ENCODE measurements at regions not wholly inside any gene's neighbourhood (a gene's known extent, or its start where the extent isn't known, plus 50 kb on each side); places are given as distances from the start of the nearest gene placed in this dataset.

DNA sequence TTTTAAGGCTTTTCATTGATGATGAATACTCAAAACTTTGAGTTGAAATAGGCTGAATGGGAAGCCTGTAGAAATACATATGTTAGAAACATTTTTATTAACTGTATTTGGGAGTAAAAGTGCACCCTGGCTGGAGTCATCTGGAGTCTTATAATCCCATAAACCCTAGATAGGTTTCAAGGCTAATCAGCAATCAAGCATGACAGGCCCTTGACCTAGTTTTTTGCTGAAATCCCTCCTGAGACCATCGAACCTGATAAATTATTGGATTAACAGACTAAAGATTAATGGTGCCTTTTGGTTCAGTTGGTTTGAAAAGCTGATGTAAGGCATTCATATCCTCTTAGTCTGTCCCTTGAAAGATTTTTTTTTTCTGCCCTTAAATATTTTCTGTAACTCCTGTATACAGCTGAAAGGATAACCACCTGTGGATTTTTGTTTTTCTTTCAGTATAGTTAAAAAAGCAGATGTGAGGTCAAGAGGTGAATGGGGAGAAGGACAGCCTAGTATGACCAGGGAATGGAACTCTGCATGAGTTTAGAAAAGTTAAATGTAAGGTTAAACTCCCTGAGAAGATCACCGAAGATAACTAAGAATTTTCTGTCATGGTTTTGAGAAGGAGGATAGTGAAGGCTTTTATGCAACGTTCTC is 69.4 kb upstream of the STXBP5L start:
- DNase-seq (ENCODE audit: low spot score), result peak; percentile 60

DNA sequence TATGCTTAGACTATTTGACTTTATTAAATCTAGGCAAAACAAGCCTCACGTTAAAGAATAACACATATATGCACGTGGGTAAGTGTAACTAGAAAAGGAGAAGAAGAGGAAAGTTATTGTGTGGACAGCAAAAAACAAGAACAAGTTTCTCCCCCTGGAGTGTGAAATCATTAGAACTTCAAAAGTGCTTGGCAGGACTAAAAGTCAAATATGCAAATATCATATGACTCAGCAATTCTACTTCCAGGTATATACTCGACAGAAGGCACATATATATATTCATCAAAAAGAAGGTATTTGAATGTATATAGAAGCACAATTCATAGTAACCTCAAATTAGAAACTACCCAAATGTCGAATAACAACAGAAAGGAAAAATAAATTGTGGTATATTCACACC is 68.9 kb upstream of the STXBP5L start:
- DNase-seq (ENCODE audit: low spot score), result no peak

DNA sequence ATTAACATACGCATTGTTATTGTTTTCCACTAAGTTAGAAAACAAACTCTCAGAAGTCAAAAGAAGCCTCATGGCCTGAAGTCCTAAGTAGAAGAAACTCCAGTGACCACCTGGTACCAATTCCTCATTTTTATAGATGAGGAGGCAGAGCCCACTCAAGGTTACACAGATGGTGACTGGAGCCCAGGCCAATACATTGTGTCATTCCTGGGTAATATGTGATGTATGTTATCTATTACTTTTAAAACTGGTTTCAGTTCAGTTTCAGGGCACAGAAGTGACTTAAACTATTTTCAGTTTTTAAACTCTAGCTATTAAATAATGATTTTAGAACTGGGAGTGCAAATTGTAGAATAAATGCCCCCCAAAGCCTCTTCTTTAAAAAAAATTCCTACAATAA is 66.7 kb upstream of the STXBP5L start:
- no peak for DNase-seq (ENCODE audit: low spot score)

DNA sequence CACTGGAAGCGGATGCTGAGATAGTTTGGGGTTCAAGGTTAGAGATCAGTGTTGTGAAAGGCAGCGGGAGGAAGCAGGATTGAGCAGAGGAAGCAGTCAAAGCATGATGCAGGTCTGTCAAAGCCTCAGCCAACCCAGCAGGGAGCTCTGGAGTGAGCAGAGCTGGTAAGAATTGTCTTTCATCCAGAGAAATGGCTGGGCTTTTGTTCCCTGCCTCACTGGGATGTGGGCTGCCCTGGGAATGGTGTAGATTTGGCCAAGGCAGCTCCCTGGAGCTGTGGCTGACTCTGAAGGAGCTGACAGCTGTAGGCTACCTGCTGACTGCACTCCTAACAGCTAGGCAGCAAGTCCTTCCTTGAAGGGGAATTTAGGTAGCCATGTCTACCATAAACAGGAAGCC is 61.9 kb upstream of the STXBP5L start:
- no peak for DNase-seq (ENCODE audit: low spot score)

DNA sequence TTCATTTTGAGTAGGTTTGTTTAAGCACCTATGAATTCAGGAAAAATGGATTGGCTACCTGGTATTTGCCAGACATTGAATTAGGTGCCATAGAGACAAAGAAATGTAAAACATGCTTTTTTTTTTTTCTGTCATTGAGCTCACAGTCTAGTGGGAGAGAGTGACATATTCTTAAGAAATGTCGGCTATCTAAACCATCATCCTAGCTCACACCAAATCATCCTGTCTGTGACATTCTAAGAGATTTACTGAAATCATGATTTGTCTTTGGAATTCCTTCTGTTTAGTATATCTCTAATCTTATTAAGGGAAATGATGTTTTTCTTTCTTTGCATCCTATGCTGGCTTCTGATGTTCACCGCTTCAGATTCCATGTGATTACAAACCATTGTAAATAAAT is 59.5 kb upstream of the STXBP5L start:
- DNase-seq (ENCODE audit: low spot score), result no peak

DNA sequence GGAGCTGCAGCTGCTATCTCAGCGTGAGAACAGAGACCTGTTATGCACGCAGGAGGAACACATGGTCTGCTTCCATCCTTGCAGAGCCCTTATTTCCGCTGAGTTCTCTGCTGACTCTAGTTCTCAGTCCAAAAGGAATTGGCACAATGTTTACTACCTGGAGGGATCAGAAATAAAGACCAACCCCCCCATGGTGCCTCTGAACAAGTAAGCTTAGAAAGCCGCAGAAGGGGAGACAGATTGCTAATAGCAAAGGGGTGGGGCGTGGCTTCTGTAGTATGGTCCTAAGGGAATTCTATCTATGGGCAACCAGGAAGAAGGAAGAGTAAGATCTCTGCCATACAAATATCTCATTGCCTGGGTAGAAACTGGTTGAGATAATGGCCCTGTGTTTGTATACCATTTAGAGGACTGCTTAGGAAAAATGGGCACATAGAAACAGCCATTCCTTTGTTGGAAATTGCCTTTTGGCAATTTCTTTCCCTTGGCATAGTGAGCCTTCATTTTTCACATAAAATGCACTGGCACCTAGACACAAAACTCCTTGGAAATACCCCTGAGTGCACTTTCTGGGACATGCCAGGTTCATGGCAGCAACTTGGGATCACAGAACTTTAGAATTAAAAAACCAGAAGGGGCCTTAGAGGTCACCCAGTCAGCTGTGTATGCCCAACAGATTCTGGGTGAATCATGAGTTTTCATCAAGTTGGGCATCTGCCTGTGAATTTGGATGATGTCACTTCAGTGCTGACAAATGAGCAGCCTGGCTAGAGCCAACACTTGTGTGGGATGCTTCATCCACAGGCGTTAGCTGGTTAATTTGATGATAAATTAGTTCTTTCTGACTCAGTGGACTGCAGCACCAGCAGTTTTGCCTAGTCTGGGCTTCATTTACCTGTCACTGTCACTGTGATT is 57.4 kb upstream of the STXBP5L start:
- peak; percentile 43 for DNase-seq (ENCODE audit: low spot score)

DNA sequence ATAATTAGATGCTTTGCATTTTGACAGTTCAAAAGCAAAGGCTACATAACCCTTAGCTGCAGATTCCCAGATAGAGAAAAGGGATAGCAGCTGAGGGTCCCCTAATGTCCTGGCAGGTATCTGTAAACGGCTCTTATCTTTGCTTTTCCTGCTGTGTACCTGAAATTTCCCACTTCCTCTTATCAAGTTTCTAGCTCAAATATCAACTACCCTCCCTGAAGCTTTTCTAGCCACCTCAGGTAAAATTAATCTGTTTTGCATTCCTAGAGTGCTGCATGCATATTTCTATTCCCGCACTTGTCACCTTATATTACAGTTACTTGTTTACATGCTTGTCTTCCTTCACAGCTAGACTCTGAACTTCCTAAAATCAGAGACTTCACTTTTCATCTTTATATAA is 55.6 kb upstream of the STXBP5L start:
- DNase-seq (ENCODE audit: low spot score), result no peak

DNA sequence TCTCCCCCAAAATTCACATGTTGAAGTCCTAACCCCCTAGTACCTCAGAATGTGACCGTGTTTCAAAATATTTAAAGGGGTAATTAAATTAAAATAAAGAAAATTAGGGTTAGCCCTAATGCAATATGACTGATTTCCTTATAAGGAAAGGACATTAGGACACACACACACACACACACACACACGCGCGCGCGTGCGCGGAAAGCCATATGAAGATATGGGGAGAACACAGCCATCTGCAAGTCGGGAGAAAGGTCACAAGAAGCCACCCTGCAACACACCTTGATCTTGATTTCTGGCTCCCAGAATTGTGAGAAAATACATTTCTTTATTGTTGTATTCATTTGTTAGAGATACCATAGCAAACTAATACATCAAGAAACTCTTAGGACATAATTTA is 54.6 kb upstream of the STXBP5L start:
- no peak for DNase-seq (ENCODE audit: low spot score)

DNA sequence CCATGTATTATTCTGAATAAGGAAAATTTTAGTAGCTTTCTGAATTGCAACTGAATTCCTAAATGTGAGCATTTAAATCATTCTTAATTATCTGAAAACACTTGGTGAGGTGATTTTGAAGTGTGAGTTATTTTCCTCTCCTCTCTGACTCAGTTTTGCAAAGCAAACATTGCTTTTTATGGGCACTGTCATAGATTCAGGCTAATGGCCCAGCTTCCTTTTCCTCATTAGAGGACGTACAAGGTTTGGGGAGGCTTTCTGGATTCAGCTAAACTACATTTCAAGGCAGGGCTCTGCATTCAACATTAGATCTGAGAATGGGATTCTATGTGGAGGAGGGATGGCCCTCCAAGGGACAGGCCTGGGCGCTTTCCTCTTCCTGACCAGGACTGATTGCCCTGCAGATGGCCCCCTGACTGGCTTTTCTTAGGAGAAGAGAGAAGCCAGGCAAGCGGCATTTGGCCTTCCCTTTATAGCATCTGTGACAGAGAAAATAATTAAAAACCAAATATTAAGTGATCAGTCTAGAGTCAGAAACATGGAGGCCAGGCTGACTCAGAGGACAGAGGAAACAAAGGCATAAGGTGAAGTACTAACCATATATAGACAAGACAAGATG is 53.0 kb upstream of the STXBP5L start:
- no peak for DNase-seq (ENCODE audit: low spot score)

DNA sequence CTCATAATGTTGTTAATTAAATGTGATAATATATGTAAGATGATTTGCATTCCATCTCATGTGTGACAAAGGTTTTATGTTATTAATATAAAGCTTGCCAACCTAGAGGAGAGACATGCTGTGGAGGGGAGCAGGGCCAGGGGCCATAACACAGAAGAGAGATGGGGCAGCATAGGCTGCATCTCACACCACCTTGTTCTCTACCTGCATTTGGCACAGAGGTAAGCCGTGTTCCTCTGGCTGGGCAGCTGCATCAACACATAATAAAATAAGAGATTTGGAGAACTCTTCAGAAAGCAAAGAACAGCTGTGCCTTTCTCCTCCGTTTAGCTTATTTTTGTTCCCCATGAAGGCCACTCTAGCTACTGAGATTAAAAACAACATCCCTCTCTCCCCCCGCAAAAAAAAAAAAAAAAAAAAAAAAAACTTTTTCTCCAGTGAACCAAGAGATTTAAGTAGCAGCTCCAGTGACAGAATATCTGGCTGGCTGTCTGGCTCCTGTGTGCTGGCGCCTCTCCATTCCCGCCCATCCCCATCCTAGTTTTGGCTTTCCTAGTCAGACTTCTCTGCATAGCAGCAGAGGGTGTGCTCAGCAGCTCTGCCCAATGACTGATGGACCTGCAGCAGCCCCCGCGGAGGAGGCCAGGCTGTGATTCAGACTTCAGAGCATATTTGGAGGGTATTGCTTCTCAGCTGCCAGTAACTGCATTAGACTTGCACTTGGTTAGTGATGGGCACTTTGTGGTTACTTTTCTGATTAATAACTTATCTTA is 52.2 kb upstream of the STXBP5L start:
- DNase-seq (ENCODE audit: low spot score), result peak; percentile 29
